Choroid plexus epithelial cell (primary cell): ENCODE measurements at regions not wholly inside any gene's neighbourhood (a gene's known extent, or its start where the extent isn't known, plus 50 kb on each side); places are given as distances from the start of the nearest gene placed in this dataset.
"Not testable (repeated sequence)": the region's sequence is repeated elsewhere in the genome, so short reads cannot be mapped to it uniquely, and the experiment has no call there.

ENCODE experiments used
- DNase-seq: peaks from one replicate; pipeline ENCODE4 v3.0.0-alpha.2; 2010; ENCODE audit warnings: low read depth
- H3K4me3 ChIP-seq: 2 replicates; pipeline ENCODE4 v1.5.1; 2011; ENCODE audit warnings: low read depth, mild to moderate bottlenecking, control low read depth, low read length, moderate library complexity
- TF ChIP-seq, protein P1 (sequence below): conservative IDR thresholded peaks from 2 replicates; pipeline ENCODE4 v1.5.1; 2011; ENCODE audit warnings: low read depth, mild to moderate bottlenecking, control low read depth, inconsistent platforms, low read length, moderate library complexity

DNA sequence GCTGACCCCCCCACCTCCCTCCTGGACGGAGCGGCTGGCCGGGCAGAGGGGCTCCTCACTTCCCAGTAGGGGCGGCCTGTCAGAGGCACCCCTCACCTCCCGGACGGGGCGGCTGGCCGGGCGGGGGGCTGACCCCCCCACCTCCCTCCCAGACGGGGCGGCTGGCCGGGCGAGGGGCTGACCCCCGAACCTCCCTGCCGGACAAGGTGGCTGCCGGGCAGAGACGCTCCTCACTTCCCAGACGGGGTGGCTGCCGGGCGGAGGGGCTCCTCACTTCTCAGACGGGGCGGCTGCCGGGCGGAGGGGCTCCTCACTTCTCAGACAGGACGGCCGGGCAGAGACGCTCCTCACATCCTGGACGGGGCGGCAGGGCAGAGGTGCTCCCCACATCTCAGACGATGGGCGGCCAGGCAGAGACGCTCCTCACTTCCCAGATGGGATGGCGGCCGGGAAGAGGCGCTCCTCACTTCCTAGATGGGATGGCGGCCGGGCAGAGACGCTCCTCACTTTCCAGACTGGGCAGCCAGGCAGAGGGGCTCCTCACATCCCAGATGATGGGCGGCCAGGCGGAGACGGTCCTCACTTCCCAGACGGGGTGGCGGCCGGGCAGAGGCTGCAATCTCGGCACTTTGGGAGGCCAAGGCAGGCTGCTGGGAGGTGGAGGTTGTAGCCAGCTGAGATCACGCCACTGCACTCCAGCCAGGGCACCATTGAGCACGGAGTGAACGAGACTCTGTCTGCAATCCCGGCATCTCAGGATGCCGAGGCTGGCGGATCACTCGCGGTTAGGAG lies 66.2 kb upstream of the PAPPA2 start:
- DNase-seq, H3K4me3 ChIP-seq: not testable (repeated sequence)

DNA sequence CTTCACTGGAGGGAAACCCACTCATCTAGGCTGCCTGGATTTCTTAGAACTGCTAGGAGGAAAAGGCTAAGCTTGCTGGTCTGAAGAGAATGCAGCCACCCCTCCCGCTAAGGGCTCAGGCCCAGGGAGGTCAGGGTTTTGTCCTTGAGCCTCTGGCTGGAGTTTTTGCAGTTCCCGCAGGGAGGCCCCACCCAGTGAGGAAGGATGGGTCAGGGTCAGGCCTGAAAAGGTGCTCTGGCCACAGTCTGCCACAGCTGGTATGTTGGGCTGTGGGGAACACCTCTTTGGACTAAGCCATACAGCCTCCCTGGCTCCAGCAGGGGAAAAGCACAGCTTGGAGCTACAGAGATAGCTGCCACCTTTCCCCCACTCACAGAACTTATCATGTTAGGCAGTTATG lies 71.4 kb upstream of the PAPPA2 start:
- no peak overlapping the region for H3K4me3 ChIP-seq
- DNase-seq, result no peak
- TF ChIP-seq, protein P1, sequence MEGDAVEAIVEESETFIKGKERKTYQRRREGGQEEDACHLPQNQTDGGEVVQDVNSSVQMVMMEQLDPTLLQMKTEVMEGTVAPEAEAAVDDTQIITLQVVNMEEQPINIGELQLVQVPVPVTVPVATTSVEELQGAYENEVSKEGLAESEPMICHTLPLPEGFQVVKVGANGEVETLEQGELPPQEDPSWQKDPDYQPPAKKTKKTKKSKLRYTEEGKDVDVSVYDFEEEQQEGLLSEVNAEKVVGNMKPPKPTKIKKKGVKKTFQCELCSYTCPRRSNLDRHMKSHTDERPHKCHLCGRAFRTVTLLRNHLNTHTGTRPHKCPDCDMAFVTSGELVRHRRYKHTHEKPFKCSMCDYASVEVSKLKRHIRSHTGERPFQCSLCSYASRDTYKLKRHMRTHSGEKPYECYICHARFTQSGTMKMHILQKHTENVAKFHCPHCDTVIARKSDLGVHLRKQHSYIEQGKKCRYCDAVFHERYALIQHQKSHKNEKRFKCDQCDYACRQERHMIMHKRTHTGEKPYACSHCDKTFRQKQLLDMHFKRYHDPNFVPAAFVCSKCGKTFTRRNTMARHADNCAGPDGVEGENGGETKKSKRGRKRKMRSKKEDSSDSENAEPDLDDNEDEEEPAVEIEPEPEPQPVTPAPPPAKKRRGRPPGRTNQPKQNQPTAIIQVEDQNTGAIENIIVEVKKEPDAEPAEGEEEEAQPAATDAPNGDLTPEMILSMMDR, result no peak

DNA sequence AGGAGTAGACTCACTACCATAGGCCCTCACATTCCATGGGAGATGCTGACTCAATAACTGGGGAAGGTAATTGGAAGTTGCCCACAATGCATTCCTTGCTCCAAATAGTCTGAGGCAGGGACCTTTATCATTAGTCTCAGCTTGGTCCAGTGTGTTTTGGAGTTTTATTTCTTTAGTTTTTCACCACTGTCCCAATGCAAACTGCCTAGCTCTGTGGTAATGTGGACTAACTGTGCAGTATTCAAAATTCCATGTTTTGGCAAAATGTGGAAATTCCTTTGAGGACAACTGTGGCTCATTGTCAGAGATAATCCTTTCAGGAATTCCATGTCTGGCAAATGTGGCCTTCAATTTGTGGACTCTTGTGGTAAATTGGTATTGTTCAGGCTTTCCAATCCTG lies 78.1 kb upstream of the PAPPA2 start:
- TF ChIP-seq, protein P1, result no peak
- DNase-seq, result no peak
- no peak overlapping the region for H3K4me3 ChIP-seq

DNA sequence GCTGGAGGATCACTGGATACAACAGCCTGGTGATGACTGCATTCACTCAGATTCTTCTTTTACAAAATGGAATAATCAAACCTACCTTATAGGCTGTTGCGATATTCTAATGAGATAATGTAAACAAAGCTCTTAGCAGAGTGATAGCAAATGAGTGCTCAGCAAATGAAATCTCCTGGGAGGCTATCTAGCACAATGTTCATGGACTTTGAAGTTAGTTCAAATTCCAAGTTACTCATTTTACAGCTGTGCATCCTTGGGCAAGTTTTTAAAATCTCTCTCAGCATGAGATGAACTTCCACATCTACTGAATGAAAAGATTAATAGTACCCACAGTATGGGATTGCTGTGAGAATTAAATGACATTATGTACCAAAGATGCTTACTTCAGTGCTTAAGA lies 80.8 kb upstream of the PAPPA2 start:
- TF ChIP-seq, protein P1, result no peak
- H3K4me3 ChIP-seq, result no peak overlapping the region
- no peak for DNase-seq

DNA sequence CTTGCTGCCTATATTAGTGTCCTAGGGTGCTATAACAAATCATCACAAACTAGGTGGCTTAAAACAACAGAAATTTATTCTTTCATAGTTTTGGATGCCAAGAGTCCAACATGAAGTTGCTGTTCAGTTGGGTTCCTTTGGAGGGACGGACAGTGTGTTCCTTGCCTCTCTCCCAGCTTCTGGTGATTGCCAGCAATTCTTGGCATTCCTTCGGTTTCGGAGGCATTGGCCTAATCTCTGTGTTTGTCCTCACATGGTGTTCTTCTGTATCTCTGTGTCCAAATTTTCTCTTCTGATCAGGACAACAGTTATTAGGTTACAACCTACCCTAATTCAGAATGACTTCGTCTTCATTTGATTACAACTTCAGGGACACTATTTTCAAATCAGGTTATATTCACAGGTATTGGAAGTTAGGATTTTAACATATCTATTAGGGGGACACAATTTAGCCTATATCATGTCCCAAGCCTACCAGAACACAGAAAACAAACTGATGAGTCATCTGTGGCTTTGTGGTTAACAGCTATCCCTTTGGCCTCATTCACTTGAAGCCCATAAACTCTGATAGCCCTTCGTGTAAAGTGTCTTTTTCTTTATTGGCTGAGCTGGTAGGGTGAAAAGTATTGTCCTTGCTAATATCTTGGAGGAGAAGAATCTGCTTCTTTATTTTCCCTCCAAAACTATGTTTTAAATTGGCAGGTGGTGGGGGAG lies 83.2 kb upstream of the PAPPA2 start:
- TF ChIP-seq, protein P1, result no peak
- H3K4me3 ChIP-seq, result no peak overlapping the region
- peak; percentile 1 for DNase-seq

DNA sequence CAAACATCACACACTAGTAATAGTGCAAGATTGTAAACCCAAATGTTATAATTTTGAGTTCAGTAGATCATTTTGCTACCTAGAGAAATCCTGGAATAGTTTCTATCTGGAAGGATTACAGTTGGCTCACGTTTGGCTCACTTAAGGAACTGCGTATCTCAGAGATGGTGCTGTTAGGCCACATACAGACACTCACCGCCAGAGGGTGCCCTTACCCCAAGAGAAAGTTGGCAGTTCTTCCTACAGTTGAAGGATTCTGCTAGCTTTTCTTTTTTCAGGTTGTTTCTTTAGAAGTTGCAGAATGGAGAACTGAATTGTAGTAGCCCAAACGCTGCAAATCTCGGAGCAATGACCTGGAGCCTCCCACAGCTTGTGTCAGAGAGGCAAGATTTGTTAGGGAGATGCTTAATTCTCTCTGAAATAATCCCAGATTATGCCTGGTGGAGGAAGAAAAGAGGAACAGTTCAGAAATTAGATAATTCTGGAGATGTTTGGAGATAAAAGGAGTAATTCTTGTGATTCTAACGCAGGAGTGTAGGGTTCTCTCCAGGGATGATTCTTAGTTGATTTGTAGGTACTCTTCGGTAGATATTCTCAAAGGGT lies 87.9 kb upstream of the PAPPA2 start:
- TF ChIP-seq, protein P1, result peak; percentile 98
- peak; percentile 86 for DNase-seq
- no peak overlapping the region for H3K4me3 ChIP-seq

DNA sequence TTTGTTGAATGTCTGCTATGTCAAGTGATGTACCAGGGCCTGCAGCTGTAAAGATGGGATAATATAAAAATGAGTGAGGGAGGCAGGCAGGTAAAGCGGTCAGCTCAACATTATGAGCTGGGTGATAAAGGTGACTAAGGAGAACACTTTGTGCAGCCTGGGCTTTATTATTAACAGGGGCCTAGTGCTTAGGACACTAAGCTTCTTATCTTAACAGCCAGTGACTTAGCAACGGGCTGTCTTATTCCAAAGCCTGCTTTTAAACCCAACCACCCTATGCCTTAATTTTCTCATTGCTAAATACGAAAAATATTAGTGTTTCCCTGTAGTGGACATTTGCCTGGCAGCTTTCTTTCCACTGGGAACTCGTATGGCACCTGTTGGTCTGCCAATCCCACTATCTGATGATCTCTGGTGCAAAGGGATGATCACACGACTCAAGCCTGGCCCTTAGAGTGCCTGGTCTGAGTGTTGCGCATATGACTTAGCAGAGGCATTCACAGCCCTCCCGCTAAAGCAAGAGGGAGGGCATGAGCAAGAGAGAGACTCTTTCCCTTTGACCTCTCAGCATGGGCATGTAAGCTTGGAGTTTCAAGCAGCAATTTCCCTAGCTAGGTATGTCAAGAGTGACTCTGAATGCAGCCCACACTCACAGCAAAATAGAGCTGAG lies 98.6 kb upstream of the PAPPA2 start:
- DNase-seq, result no peak
- TF ChIP-seq, protein P1, result no peak
- no peak overlapping the region for H3K4me3 ChIP-seq

DNA sequence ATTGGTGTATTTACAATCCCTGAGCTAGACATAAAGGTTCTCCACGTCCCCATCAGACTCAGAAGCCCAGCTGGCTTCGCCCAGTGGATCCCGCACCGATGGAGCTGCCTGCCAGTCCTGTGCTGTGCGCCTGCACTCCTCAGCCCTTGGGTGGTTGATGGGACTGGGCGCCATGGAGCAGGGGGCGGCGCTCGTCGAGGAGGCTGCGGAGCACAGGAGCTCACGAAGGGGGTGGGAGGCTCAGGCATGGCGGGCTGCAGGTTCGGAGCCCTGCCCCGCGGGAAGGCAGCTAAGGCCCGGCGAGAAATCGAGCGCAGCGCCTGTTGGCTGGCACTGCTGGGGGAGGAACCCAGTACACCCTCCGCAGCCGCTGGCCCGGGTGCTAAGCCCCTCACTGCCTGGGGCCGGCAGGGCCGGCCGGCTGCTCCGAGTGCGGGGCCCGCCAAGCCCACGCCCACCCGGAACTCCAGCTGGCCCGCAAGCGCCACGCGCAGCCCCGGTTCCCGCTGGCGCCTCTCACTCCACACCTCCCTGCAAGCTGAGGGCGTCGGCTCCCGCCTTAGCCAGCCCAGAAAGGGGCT lies 113.8 kb upstream of the PAPPA2 start:
- not testable (repeated sequence) for DNase-seq, H3K4me3 ChIP-seq
